ENCODE measurements at regions not wholly inside any gene's neighbourhood (a gene's known extent, or its start where the extent isn't known, plus 50 kb on each side); places are given as distances from the start of the nearest gene placed in this dataset.

DNA sequence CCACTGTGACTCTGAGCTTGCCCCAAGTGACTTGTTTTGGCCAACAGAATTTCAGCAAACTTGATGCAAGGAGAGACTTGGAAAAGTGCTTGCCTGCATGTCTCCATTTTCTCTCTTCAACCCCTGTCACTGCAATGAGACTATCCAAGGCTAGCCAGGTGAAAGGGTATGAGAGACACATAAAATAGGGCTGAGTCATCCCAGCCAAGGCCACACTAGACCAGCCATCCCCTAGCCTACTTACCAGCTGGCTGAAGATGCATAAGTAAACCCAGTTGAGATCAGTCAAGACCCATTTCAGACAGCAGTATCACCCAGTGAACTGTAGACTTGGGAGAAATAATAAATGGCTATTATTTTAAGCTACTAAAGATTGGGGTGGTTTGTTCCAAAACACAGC, 52.9 kb upstream of the VLDLR start:
- no peak for TF ChIP-seq CTCF (conservative IDR thresholded peaks at IDR 0.05; ENCODE audit: low read length)
- TF ChIP-seq EZH2phosphoT487 (IDR thresholded peaks at IDR 0.05; ENCODE audit: borderline replicate concordance): no peak

Measured in Loucy (cell line).